ENCODE measurements at regions not wholly inside any gene's neighbourhood (a gene's known extent, or its start where the extent isn't known, plus 50 kb on each side); places are given as distances from the start of the nearest gene placed in this dataset.

DNA sequence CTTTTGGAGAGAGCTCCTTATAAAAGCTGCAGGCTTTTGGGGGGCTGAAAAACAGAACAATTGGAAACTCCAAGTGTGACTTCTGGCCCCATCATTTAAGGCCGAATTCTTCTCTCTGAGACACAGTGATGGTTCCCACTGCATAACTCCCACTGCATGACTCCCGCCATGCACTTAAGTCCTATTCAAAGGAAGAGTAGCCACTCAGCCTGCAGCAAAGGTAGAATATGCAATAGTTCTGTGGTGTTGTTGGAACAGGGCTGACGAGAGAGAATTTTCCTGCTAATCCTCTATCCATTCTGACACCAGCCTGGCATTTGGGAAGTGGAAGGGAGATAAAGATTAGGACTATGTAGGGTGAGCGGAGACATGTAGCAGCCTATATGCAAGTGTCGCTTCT is 185.6 kb upstream of the ZNF462 start:
- DNase-seq (ENCODE audit: insufficient read length, low spot score) (no peak), FAIRE-seq (no peak)

DNA sequence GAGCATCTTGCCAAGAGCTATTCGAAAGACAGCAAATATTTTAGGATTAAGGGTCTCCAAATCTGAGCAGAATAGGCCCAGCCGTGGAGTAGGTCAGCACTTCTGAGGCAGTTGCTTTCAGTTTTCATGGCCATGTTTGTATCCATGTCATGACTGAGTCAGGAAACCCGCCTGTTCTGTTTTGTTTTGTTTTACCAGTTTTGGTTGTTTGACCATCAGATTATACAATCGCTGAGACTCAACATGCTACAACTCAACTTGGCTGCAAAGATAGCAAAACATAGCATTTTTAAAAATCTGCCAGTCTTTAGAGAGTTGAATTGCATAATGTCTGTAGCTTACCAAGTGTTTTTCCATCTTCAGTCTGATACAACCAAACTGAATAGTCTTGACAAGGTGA is 185.1 kb upstream of the ZNF462 start:
- no peak for DNase-seq (ENCODE audit: insufficient read length, low spot score)
- no peak for FAIRE-seq

DNA sequence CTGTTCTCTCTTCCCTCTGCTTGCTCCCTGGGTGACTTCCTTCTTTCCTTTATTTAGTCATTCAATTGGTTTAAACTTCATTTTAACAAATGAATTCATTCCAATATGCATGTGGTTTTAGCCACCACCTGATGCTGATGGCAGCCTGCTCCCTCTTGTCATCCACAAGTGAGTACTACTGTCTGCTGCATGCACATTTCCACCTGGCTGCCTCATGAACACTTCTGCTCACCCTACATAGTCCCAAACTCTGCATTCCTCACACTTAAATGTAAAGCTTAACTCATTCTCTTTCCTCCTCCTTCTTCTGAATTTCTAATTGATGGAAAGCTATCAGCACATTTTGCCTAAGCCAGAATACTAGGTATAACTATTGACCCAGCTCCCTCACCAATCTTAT is 184.7 kb upstream of the ZNF462 start:
- FAIRE-seq (no peak), DNase-seq (ENCODE audit: insufficient read length, low spot score) (no peak)

DNA sequence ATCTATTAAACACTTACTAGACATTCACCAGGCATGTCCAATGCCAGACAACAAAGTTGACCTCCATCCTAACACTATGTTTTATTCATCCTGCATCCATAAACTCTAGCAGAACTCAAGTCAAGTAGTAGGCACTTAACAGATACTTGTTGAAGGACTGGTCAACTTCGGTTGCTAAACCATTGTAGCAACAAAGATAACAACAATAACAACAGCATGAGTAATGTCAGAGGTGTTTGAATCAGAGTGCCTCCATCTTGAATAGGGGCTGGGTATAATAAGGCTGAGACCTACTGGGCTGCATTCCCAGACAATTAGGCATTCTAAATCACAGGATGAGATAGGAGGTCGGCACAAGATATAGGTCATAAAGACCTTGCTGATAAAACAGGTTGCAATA is 180.5 kb upstream of the ZNF462 start:
- DNase-seq (ENCODE audit: insufficient read length, low spot score) (no peak), FAIRE-seq (no peak)

DNA sequence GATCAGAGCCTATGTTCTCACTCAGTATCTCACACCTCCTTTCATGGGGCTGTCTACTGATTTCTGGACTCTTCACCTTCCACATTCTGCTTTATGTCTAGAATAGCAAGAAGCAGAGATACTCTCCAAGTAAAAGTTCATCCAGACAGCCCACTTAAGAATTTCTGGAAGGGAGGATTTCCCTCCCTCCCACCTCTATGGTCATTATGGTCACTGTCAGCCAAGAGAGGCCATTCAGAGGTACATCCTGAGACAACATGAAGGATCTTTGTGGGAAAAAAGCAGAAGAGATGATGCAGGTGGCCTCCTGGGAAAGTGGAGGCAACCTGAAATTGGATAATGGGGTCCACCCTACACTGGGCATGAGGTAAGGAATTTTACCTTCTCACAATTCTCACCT is 179.5 kb upstream of the ZNF462 start:
- DNase-seq (ENCODE audit: insufficient read length, low spot score) (no peak), FAIRE-seq (no peak)

DNA sequence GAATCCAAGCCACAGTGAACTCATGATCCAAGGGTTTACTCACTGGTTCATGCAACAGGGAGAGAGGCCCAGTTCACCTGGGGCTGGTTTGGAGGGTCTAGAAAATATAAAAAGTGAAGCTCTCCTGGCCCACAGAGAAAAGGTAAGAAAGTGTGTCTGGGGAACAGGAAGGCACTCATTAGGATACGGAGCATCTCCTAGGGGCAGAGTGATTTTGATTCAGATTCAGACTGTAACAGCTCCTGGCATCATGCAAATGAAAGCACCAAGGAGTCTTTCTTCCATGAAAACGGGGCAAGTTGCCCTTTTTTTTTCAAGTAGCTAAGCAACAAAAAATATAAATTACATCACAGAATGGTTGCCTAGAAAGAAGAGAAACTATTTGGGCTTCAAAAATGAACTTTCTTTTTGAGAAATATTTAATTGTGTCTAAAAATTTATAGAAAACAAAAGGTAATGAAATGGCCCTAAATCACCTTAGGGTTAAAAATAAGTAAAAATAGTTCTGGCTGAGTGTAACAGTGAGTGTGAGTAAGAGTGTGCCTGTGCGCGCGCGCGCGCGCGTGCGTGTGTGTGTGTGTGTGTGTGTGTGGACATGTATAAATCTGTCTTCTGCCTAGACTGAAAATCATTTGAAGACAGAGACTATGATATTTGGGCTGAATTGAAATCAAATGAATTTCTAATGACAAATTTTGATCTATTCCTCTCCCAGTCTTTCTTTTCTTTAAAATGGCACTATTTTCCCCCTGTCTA is 177.8 kb upstream of the ZNF462 start:
- FAIRE-seq (no peak), DNase-seq (ENCODE audit: insufficient read length, low spot score) (no peak)

DNA sequence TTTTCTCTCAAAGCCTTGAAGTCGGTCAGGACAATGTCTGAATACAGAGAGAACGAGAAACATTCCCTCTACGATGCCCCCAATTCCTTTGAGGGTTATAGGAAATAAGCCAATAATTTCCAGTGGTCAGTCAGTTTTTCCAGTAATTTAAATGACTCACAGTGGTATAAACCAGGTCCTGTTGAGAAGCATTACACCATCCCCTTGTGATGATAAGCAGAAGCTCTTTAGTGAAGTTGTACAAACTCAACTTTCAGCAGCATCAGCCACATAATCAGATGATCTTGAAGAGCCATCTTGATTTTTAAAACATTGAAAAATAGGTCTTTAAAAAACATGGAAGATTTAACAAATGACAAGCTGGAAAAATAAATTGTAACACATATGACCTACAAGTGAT is 173.9 kb upstream of the ZNF462 start:
- DNase-seq (ENCODE audit: insufficient read length, low spot score) (no peak), FAIRE-seq (no peak)

DNA sequence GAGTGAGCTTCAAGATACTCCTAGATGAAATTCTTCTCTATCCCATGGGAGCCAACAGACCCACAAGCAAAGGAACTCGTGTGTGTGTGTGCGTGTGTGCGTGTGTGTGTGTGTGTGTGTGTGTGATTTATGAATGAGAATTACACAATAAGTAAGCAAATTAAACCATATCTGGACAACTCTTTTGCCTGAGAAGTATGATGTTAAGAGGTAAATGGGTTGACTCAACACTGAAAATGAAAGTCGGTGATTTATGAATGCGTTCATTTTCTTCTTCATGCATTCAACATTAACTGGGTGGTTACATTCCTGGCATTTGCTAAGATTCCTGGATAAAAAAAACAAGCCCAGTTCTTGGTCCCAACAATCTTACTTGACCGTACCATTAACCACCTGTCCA is 171.3 kb upstream of the ZNF462 start:
- FAIRE-seq (no peak), DNase-seq (ENCODE audit: insufficient read length, low spot score) (no peak)

DNA sequence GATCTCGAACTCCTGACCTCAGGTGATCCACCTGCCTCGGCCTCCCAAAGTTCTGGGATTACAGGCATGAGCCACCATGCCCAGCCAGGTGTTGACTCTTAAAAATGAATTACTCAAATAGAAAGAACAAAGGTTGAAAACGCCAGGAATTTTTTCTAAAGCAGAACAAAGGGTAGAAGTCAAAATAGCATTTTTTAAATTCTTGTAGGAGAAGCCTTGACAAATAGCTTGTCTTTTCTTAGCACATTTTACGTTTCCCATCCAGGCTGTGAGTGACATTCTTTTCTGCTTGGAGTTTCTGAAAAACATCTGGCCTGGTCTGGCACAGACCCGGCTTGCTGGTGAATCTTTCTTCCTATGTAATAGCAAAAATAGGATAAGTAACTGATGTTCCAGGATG is 169.4 kb upstream of the ZNF462 start:
- DNase-seq (ENCODE audit: insufficient read length, low spot score): no peak
- no peak for FAIRE-seq

DNA sequence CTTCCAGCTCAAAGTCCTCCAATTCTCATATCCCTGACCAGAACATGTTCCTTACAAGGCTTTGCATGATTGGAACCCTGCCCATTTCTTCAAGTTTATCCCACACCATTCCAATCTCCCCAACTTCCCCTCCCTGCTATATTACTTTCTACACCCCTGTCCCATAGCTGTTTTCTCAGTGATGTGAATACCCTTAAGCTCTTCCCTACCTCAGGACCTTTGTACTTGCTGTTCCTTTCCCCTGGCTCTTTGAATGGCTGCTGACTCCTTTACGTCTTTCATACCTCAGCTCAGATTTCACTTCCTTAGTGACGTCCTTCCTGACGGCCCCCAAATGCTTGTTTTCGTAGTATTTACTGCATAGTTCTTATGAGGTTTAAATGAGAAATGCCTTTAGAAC is 166.2 kb upstream of the ZNF462 start:
- DNase-seq (ENCODE audit: insufficient read length, low spot score) (no peak), FAIRE-seq (no peak)

DNA sequence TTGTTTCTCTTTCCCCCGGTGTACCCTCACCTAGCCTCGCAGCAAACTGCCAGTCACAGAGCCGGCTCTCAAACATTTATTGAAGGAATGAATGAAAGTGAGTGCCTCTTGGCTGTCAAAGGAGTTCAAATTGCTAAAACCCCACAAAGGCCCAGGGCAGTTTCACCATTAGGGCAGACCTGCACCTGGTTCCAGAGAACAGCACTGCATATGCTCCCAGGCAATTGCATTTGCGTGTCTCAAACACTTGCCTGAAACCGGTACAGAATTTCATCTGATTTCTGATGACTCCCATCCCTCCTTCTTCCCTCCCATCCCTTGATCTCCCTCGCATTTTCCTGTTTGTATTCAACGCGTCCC is 165.6 kb upstream of the ZNF462 start:
- DNase-seq (ENCODE audit: insufficient read length, low spot score) (no peak), FAIRE-seq (no peak)

DNA sequence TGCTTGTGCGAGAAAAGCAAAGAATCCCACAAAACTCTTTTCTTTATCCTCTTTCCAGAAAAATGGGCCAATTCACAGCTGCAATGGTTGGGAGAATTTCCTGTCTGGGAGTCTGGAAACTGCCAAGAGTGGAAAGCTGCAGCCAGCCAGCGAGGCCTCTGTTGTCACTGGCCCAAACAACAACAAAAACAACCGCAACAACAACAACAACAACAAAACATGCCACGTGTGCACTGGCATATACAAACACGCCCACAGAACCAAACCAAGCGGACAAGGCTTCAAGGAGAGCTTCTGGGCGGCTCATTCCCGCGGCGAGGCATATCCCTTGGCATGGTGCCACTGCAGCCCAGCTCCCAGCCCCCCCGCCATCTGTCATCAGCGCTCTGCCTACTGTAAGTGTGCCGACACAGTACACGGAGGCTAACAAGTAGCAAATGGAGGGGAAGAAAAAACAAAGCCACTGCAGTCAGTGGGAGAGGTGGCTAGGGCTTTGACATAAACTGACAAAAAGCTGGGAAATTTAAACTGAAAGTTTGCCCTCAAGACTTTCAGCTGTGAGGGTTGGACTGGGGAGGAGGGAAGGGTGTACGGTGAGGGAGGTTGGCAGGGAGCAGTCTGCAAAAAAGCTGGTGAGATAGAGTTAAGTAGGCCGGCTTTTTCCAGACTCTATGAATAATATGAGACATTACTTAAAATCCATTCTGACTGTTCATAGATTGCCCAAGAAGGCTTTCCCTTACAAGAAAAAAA is 165.0 kb upstream of the ZNF462 start:
- DNase-seq (ENCODE audit: insufficient read length, low spot score) (no peak), FAIRE-seq (no peak)

DNA sequence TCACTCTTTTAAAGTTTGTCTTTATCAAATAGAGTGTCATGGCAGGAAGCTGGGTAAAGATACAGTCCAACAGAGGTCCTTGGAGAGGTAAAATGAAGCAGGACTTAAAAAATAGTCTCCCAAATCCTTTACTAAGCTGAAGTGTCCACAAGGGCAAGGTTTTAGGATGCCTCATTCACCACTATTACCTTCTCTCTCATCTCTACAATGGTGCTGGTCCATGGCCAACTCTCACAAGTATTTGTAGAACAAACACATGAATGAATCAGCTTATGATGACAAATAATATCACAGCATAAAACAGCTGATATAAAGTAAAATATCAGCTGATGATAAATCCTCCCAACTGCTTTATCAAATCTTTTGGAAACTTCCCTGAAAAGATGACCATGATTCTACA is 162.3 kb upstream of the ZNF462 start:
- no peak for DNase-seq (ENCODE audit: insufficient read length, low spot score)
- FAIRE-seq: no peak

DNA sequence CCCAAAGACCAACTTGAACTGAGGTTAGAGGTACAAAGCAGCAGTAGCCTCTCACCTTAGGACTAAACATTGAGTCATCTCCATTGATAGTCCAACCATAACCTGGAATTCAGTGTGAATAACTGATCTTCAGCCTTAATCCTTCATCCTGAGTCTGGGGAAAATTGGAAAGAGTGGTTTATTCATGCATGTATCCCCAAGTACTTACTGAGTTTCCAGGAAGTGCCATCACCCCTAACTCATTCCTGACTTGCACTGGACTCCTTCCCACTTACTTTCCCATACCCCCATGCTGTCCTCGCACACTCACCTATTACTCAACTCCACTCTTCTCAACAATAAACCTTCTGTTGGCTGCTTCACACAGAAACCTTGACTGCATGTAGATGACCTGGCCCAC is 161.4 kb upstream of the ZNF462 start:
- FAIRE-seq: no peak
- no peak for DNase-seq (ENCODE audit: insufficient read length, low spot score)

DNA sequence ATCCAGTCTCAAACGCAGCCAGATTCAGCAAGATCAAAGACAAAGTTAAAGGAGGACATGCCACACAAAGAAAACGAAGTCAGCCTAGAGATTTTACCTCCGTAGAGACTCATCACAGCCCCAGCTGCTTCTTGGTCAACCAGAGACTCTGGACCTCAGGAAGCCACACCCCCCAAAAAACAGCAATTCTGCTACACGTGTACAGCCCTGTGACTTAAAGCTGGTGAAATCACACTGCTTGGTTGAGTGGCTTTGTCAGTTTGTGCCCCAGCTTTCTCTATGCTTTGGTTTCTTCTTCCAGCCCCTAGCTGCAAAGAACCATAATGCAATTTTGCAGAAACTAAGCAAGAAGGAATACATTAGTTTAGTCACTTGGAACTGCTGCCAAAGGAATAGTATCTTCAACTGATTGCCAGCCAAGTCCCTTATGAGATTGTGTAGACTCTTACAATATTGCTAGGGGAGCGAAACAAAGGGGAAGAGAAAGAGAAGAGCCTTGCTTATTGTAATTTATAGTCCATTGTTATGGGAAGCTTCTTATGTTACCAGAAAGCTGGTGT is 158.8 kb upstream of the ZNF462 start:
- no peak for FAIRE-seq

DNA sequence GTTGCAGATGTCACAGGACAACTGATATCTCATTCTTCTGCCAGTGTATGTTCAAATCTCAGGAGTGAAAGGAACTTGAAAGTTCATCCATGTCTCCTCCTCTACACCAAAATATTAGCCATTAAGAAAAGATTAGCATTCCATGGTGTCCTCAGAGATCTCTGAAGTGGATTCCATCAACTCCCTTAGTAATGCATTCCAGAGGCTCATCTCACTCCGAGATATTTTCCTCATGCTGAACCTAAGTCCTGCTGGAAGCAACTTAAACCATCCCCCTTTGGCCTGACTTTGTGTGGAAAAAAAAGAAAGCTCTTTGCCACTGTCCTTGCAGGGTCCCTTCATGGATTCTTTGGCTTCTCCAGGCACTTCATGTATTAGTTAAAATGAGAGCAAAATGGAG is 155.7 kb upstream of the ZNF462 start:
- FAIRE-seq (no peak), DNase-seq (ENCODE audit: insufficient read length, low spot score) (no peak)

More for the DNA sequence above, 158.8 kb upstream of the ZNF462 start:
- no peak for DNase-seq (ENCODE audit: insufficient read length, low spot score)

DNA sequence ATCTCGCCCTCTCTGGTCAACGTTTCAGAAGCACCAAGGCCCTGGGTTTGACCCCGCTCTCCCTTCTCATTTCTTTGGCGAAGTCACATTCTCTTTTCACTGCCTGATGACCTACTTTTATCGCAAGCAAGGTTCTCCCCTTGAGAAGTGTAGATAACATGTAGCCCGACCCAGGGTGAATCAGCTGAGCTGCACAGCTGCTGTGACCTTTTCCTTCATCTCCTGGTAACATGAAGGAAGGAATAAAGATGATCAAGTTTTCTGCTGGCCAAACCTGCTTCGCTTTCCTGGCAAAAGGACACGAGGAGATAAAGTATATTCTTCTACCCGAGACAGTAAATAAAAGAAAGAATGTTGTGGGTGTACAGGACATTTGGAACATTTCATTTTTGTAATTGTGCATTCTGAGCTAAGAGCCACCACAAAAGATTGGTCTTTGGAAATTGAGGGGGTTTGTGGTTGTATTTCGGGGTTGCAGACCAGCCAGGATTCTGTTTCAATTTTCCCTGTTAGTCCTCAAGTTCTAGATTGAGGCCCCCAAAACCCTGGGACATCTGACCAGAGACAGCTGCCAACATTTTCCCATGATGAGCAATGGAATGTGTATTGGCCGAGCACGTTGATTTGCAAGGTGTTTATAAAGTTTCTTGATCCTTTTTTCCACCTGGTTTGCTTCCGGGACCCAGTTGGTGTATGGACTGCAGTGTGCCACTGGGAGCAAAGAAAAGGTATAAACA is 155.1 kb upstream of the ZNF462 start:
- FAIRE-seq: no peak
- no peak for DNase-seq (ENCODE audit: insufficient read length, low spot score)

DNA sequence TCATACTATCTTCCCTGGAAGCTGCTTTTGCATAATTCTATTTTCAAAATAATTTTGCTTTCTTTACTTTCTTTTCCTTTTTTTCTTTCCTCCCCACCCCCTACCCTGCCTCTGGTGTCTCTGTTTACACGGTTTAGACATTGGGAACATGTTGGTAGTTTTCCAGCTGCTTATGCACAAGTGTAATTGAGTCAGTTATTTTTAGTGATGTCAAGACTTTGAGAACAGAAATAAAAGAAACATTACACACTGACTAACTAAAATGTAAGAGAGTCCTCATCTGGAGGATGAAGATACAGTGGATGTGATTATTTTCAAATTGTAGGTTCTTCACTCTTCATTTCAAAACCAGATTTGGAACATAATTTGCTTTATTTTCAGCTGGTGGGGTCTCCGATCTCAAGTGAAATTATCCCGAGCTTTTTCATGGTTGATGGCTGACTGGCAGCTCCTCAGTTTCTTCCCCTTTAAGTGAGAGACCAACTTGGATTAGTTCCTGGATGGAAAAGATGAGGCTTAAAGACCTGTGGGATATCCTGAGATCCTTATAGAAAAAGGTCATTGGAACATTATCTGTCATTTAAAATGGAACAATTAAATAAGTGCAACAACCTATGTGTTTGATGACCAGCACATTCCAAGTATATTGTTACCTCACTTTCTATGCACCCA is 154.4 kb upstream of the ZNF462 start:
- no peak for DNase-seq (ENCODE audit: insufficient read length, low spot score)
- no peak for FAIRE-seq

DNA sequence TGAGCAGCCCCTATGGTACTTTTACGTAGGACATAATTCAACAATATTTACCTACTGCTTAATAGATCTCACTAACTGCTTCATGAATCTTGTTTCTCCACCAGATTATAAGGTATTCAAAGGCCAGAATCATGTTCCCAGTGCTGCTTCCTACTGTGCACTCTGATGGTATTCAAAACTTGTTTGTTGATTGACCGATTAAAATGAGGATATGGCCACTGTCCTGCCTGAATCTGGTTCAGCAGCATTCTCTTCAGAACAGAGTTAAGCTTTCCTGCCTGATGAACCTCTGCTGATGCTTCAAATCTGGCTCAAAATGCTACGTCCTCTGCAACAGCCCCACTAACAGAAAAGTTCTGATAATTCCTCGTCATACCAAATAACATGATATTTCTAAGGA is 150.7 kb upstream of the ZNF462 start:
- DNase-seq (ENCODE audit: insufficient read length, low spot score) (no peak), FAIRE-seq (no peak)

DNA sequence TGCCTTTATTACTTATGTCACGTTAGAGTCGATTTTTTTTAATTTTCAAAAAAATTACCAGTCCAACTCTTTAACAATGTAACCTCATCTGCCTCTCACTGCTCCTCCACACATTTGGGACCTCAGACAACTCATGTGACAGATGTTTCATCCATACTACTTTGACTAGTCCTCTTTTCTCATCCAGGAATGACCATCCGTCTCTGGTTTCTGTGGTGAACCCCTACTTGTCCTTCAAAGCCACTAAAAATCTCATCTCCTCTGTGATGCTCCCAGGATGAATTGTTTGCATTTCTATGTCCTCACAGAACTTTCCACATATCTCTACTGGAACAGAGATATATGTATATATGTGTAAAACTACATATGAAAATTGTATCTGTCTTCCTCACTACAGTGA is 149.8 kb upstream of the ZNF462 start:
- DNase-seq (ENCODE audit: insufficient read length, low spot score) (no peak), FAIRE-seq (no peak)

DNA sequence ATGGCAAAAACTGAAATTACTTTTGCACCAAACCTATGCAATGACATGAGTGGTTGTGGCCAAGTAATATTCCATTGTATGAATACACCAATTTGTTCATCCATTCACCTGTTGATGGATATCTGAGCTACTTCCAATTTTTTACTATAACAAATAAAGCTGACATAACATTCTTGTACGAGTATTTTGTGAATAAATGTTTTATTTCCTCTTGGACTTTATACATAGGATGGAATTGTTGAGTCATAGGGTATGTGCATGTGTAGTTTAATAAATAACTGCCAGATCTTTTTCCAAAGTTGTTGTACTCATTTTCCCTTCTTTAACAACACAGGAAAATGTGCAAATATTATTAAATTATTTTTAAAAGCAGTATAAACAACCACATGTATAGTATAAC is 146.1 kb upstream of the ZNF462 start:
- FAIRE-seq (no peak), DNase-seq (ENCODE audit: insufficient read length, low spot score) (no peak)
